ENCODE measurements at regions not wholly inside any gene's neighbourhood (a gene's known extent, or its start where the extent isn't known, plus 50 kb on each side); places are given as distances from the start of the nearest gene placed in this dataset.

DNA sequence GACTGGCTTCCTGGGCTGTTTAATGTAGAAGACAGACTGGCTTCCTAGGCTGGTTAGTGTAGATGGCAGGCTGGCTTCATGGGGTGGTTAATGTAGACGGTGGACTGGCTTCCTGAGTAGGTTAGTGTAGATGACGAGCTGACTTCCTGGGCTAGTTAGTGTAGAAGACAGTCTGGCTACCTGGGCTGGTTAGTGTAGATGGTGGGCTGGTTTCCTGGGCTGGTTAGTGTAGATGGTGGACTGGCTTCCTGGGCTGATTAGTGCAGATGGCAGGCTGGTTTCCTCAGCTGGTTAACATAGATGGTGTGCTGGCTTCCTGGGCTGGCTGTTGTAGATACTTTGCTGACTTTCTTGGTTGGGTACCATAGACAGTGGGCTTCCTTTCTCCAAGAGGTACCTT is 122.9 kb upstream of the PPP2R2D start:
- no peak for DNase-seq

GRCh38 chr10:131778385-131778784 is 122.4 kb upstream of the PPP2R2D start:
- DNase-seq = no peak

- DNase-seq = no peak
These were observed 122.0 kb upstream of the PPP2R2D start for GRCh38 chr10:131778842-131779241.

GRCh38 chr10:131779661-131780394 is 121.0 kb upstream of the PPP2R2D start:
- DNase-seq = no peak

DNA sequence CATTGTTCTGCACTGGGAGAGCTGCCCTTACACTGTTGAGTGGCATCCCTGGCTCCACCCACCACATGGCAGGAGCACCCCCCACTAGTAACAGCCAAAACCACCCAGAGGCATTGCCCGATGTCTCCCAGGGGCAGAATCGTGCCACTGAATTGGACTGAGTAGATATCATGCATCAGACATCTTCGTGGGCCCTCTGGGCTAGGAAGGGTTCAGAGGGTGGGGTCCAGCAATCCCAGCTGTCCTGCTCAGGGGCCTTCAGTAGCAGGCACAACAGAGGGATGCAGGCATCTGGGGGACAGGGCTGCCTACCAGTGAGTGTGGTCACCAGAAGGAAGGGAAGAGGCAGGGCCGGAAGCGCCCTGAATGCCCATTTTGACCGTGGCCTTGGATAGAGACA is 119.7 kb upstream of the PPP2R2D start:
- no peak for DNase-seq

DNA sequence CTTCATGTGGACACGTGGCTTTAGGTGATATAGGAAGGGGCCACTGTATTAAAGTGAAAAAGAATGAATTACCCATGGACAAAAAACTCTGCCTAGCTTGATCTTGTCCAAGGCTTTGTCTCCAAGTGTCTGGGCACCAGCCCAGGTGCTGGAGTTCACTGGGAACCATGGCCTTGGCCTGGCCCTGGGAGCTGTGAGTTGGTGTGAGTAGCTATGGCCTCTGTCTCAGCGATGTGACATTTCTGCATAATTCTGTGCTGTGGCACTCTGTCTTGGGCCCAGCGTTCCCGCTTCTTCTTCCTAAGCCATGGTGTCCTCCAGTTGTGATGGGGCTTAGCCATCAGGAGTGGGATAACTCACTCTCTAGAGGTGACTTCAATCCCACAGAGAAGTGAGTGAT is 119.0 kb upstream of the PPP2R2D start:
- no peak for DNase-seq

GRCh38 chr10:131784363-131785120 is 116.3 kb upstream of the PPP2R2D start:
- DNase-seq = no peak

GRCh38 chr10:131785121-131785460 is 115.7 kb upstream of the PPP2R2D start:
- no peak for DNase-seq

DNA sequence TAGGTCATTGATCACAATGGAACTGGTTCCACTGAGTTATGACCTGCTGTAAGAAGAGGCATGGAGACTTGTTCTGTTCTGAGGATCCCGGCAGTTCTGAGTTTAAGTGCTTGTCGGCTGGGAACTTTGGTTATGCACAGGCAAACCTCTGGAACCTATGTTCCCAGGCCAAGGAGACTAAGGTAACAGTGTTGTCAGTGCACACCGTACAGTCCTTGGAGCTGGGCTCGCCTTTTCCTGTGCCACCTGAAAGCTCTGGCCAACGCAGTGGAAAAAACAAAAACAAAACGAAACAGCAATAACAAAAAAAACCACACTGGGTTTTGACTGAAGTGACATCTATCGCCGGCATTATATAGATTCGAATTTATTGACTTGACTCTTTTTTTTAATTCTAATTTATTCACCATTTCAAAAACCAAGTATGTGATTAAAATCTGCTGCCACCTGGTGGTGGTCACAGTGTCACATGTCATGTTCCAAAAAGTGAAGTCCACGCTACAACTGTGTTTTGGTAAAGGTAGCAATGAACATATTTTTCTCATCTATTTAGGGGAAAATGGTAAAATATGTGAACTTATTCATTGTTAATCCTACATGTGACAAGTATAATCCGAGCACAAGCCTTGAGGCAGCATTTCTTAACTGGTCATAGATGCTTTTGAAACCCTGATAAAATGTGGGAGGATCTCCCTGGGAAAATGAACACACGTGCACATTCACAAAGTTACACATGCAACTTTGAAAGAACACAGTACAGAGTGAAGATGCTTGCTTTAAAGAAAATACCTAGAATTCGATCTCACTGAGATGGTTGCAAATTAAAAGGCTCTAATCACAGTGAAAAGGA is 113.8 kb upstream of the PPP2R2D start:
- peak; percentile 47 for DNase-seq

DNA sequence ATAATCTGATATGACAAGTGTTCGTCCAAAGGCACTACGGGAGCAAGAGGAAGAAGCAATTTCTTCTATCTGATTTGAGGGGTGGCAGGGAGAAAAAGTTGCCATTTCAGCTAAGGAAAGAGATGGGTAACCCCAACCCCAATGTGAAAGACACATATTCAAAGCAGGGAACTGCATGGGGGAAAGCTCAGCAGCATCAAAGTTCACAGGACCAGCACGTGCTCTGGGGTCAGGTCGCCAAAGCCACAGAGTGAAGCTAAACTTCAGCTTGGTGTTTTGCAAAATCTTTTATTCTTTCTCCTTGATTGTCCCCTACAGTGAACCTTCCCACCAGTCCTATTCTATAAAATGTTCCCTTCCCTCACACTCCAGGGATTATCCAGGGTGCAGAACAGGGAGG is 112.8 kb upstream of the PPP2R2D start:
- no peak for DNase-seq

GRCh38 chr10:131788386-131788785 is 112.4 kb upstream of the PPP2R2D start:
- no peak for DNase-seq

DNA sequence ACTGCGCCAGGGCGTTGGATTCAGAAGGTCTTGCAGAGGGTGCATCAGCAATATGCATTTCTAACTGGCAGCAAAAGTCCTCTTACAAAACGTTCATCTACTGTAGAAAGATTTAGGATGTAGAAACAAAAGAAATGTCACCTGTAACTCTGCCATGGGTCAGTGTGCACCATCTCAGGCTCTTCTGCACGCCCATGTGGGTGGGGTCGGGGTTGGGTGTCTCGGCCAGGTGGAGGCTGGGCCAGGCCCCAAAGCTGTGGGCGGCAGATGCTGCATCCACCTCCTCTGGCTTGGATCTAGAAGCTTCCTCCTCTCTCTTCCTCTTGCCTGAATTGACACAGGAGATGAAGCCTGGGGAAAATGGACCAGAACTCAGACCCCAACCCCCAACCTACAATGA is 111.3 kb upstream of the PPP2R2D start:
- DNase-seq = no peak

GRCh38 chr10:131790021-131790420 is 110.8 kb upstream of the PPP2R2D start:
- DNase-seq = peak; percentile 8

GRCh38 chr10:131792011-131792651 is 108.7 kb upstream of the PPP2R2D start:
- DNase-seq = no peak

DNA sequence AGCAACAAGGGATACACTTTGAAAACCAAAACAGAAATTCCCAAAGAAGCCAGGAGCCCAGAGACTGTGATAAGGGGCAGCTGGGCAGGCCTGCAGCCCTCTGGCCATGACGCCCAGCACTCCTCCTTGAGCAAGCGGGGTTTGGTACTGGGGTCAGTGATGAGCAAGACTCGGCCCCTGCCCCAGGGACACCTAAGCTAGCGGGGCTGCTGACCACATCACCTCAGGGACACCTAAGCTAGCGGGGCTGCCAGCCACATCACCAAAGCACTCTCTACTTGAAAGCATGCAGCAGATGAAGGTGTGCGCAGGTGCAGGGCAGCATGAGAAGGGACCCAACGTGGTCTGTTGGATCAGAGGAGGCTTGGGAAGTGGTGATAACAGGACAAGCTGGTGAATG is 108.0 kb upstream of the PPP2R2D start:
- DNase-seq = no peak

DNA sequence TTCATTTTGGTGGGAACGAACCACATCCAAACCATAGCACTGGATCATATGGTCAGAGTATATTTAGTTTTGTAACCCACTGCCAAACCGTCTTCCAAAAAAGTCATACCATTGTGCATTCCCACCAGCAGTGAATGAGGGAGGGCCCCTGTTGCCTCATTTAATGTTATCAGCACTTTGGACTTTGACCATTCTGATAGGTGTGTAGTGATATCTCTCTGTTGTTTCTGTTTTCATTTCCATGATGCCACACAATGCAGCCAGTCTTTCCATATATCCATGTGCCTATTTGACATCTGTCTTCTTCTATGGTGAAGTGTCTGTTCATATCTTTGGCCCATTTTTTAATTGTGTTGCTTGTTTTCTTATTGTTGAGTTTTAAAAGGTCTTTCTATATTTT is 105.0 kb upstream of the PPP2R2D start:
- no peak for DNase-seq

DNA sequence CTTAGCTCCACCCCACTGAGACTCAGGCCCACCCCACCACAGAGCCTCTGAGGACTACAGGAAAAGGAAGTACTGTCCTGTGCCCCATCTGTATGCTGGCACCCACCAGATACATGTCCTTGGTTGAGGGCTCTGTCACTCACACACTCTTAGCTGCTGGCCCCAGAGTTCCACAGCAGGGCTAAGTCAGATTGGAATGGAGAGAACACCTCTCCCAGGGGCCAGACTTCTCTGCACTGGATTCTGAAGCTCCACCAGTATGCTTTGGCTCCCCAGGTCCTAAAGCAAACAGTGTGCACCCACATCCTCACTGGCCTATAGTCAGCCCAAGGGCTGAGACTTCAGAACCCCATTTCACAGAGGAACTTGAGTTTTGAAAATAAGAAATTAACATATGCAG is 103.2 kb upstream of the PPP2R2D start:
- no peak for DNase-seq

DNA sequence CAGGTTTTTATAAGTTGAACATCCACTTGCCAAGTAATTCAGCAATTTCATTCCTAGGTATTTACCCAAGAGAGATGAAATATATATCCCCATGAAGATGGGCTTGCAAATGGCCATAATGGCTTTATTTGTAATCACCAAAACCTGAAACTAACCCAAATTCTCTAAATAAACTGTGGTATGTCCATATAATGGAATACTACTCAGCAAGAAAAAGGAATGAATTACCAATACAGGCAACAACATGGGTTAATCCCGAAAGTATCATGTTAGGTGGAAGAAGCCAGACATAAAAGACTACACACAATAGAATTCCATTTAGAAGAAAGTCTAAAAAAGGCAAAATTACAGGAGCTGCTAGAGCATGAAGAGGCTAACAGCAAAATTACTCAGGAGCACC is 101.4 kb upstream of the PPP2R2D start:
- DNase-seq = no peak

DNA sequence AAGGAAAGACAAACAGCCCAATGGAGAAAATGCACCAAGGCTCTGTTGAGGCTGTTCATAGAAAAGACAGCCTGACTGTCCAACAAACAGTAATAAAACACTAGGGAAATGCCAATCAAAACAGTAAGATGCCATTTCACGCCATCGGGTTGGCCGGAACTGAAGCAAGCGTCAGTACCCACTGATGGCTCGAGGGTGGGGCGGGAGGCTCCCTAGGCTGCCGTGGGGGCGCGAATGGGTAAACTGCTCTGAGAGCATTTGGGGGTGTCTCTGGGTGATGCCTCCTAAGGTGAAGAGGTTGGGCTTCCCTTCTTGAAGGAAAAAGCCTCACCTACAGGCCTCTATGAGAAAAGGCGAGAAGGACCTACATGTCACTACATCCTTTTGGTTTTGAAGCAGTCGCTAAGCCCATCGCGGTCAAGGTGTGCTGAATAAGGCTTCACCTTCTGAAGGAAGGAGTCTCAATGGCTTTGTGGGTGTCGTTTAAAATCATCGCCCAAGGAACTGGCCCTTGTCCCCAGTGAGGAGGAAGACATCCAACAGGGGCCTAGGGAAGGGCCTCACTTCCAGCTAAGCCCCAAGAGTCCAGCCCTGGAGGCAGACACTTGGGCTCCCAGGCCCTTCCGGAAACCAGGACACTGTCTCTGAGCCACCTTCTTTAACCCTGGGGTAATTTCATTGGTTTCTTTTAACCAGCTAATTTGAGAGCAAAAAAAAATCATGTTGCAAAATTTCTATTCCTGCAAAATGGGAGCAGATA is 98.5 kb upstream of the PPP2R2D start:
- DNase-seq = no peak

GRCh38 chr10:131802996-131803395 is 97.8 kb upstream of the PPP2R2D start:
- DNase-seq = no peak

DNA sequence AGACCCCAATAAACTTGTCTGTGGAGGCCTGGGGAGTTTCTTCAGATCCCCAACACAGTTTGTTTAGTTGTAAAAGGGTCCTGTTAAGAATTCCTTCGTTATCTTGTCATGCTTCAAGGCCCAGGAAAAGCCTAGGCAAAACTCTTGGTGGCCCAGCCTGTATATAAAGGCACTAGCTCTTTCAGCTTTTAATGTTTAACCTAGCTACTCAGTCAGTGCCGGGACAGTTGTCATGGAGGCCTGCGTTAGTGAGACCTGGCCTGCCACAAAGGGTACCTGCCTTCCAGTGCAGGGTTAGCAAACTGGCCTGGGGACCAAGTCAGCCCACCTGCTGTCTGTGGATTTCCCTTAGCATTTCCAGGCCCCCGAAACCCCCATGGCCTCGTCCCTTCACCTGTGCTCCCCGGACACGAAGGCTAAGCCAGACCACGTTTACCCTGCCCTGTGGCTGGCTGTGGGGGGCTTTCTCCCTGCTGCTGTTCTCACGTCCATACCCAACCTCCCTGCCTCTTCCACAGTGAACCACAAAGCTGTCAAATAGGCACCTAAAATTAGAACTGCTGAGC is 96.9 kb upstream of the PPP2R2D start:
- no peak for DNase-seq
